H1 (cell line): ENCODE measurements at regions not wholly inside any gene's neighbourhood (a gene's known extent, or its start where the extent isn't known, plus 50 kb on each side); places are given as distances from the start of the nearest gene placed in this dataset.

Experiments
- CTCF ChIA-PET: fragments of 300-600 bp; sonication (Branson Sonifier 250); formaldehyde crosslinking; loops from one replicate; lab custom pipeline; 2021; ENCODE audit not compliant: partially characterized antibody; lab: Charles Lee
- POLR2A ChIA-PET: fragments of 300-600 bp; sonication (Branson Sonifier 250); formaldehyde crosslinking; loops from one replicate; lab custom pipeline; 2021; ENCODE audit warnings: inconsistent platforms; ENCODE audit not compliant: partially characterized antibody; lab: Charles Lee
- DNase-seq, 2 experiments: peaks; one replicate each; pipeline versions ENCODE4 v3.0.0 to v3.0.0-alpha.2; 2010 to 2022; ENCODE audit warnings: low spot score in 2 of 2, low read depth in 1 of 2, mixed read lengths in 1 of 2
- FAIRE-seq: peaks from 2 replicates; lab custom pipeline; 2011; peaks lifted over from hg19 to GRCh38; lab: Jason Lieb, UNC
- H2AFZ ChIP-seq: 2 replicates; pipeline ENCODE4 v1.8.1; 2012; ENCODE audit warnings: low read length, inconsistent platforms
- H2AK5ac ChIP-seq: 2 replicates; pipeline ENCODE4 v1.6.1; 2013; ENCODE audit warnings: low read depth, low read length
- H2BK120ac ChIP-seq: replicated peaks from 2 replicates; pipeline ENCODE3; 2013; ENCODE audit warnings: low read depth, low read length, inconsistent platforms
- H2BK12ac ChIP-seq: 2 replicates; pipeline ENCODE4 v1.6.1; 2013; ENCODE audit warnings: low read depth, low read length
- H2BK15ac ChIP-seq: 2 replicates; pipeline ENCODE4 v1.6.1; 2013; ENCODE audit warnings: low read length
- H2BK20ac ChIP-seq: 2 replicates; pipeline ENCODE4 v1.6.1; 2013; ENCODE audit warnings: low read length
- H2BK5ac ChIP-seq: 2 replicates; pipeline ENCODE4 v1.6.1; 2013; ENCODE audit warnings: low read depth, low read length
- H3K14ac ChIP-seq: 2 replicates; pipeline ENCODE4 v1.6.1; 2013; ENCODE audit warnings: inconsistent platforms; ENCODE audit not compliant: insufficient read length
- H3K18ac ChIP-seq: 2 replicates; pipeline ENCODE4 v1.6.1; 2013; ENCODE audit warnings: low read length; ENCODE audit errors: extremely low read depth
- H3K23ac ChIP-seq: 2 replicates; pipeline ENCODE4 v1.6.1; 2013; ENCODE audit warnings: inconsistent platforms; ENCODE audit not compliant: insufficient read length
- H3K23me2 ChIP-seq: 2 replicates; pipeline ENCODE4 v1.6.1; 2013; ENCODE audit warnings: low read depth, low read length
- H3K27ac ChIP-seq: 2 replicates; pipeline ENCODE4 v1.6.1; 2011; ENCODE audit warnings: low read depth, low read length, inconsistent platforms
- H3K27me3 ChIP-seq, 4 experiments: replicated peaks in 1 of 4; 1 replicate in 1 of 4; 2 replicates in 3 of 4; pipeline versions ENCODE4 v1.6.1 to v1.8.1; 2011 to 2013; ENCODE audit warnings: low read length in 3 of 4, mild to moderate bottlenecking in 3 of 4, inconsistent platforms in 2 of 4, mixed read lengths in 2 of 4, moderate library complexity in 1 of 4; ENCODE audit not compliant: control insufficient read depth in 3 of 4, insufficient read depth in 3 of 4; ENCODE audit errors: extremely low read depth in 1 of 4
- H3K36me3 ChIP-seq, 4 experiments: 2 replicates each; pipeline versions ENCODE4 v1.6.1 to v1.8.1; 2011 to 2013; ENCODE audit warnings: mild to moderate bottlenecking in 4 of 4, low read length in 3 of 4, moderate library complexity in 2 of 4, control low read depth in 1 of 4, inconsistent platforms in 1 of 4; ENCODE audit not compliant: insufficient read depth in 4 of 4, control insufficient read depth in 2 of 4
- H3K4ac ChIP-seq: replicated peaks from 2 replicates; pipeline ENCODE3; 2013; ENCODE audit warnings: low read length, low read depth, mixed read lengths, inconsistent platforms; ENCODE audit not compliant: insufficient read length
- H3K4me1 ChIP-seq, 4 experiments: replicated peaks in 1 of 4; 1 replicate in 1 of 4; 2 replicates in 3 of 4; pipeline versions ENCODE4 v1.6.1 to v1.8.1; 2011 to 2013; ENCODE audit warnings: low read length in 3 of 4, inconsistent platforms in 2 of 4, mixed read lengths in 1 of 4; ENCODE audit not compliant: insufficient read depth in 4 of 4, control insufficient read depth in 3 of 4
- H3K4me2 ChIP-seq, 2 experiments: 2 replicates each; pipeline versions ENCODE4 v1.6.1 to v1.8.1; 2011 to 2013; ENCODE audit warnings: low read depth in 2 of 2, low read length in 2 of 2, control low read depth in 1 of 2, inconsistent platforms in 1 of 2, mild to moderate bottlenecking in 1 of 2; ENCODE audit not compliant: insufficient read depth in 1 of 2
- H3K4me3 ChIP-seq, 4 experiments: fragments of 200-600, 300-600 bp in 1 of 4; sonication (generic), shearing (Covaris generic), sonication (Bioruptor Twin) in 1 of 4; 2 replicates each; pipeline versions ENCODE4 v1.5.1 to v1.8.1; 2011 to 2016; ENCODE audit warnings: low read length in 4 of 4, low read depth in 3 of 4, control low read depth in 2 of 4, inconsistent platforms in 2 of 4, mild to moderate bottlenecking in 2 of 4, mixed read lengths in 1 of 4, moderate library complexity in 1 of 4; ENCODE audit not compliant: insufficient read depth in 2 of 4; ENCODE audit errors: extremely low read depth in 1 of 4
- H3K56ac ChIP-seq: replicated peaks from 2 replicates; pipeline ENCODE3; 2013; ENCODE audit warnings: low read depth, mild to moderate bottlenecking, mixed read lengths, low read length, inconsistent platforms; ENCODE audit not compliant: insufficient read length
- H3K79me1 ChIP-seq: 2 replicates; pipeline ENCODE4 v1.6.1; 2013; ENCODE audit warnings: low read depth, low read length, control low read depth
- H3K79me2 ChIP-seq, 2 experiments: 2 replicates each; pipeline versions ENCODE4 v1.6.1 to v1.8.1; 2012 to 2013; ENCODE audit warnings: low read length in 2 of 2, mild to moderate bottlenecking in 2 of 2, inconsistent platforms in 1 of 2; ENCODE audit not compliant: insufficient read depth in 2 of 2, control insufficient read depth in 1 of 2
- H3K9ac ChIP-seq, 4 experiments: replicated peaks in 1 of 4; 1 replicate in 1 of 4; 2 replicates in 3 of 4; pipeline versions ENCODE4 v1.6.1 to v1.8.1; 2011 to 2013; ENCODE audit warnings: low read depth in 3 of 4, low read length in 3 of 4, control low read depth in 2 of 4, mild to moderate bottlenecking in 2 of 4, moderate library complexity in 2 of 4, inconsistent platforms in 1 of 4; ENCODE audit errors: extremely low read depth in 1 of 4
- H3K9me3 ChIP-seq, 2 experiments: 2 replicates each; pipeline versions ENCODE4 v1.6.1 to v1.8.1; 2012 to 2013; ENCODE audit warnings: mild to moderate bottlenecking in 2 of 2, moderate library complexity in 2 of 2, control low read depth in 1 of 2, inconsistent platforms in 1 of 2, low read depth in 1 of 2, low read length in 1 of 2, mixed read lengths in 1 of 2; ENCODE audit not compliant: insufficient read depth in 2 of 2
- H4K20me1 ChIP-seq, 2 experiments: replicated peaks in 1 of 2; 2 replicates each; pipeline versions ENCODE3 to v1.8.1; 2011 to 2013; ENCODE audit warnings: inconsistent platforms in 2 of 2, low read length in 2 of 2, mild to moderate bottlenecking in 1 of 2; ENCODE audit not compliant: insufficient read depth in 2 of 2, control insufficient read depth in 1 of 2
- H4K5ac ChIP-seq: 2 replicates; pipeline ENCODE4 v1.6.1; 2013; ENCODE audit warnings: low read length, low read depth, mixed read lengths, inconsistent platforms; ENCODE audit not compliant: insufficient read length
- H4K8ac ChIP-seq: 2 replicates; pipeline ENCODE4 v1.8.0; 2013; ENCODE audit warnings: mild to moderate bottlenecking, moderate library complexity, low read length, inconsistent platforms; ENCODE audit not compliant: insufficient read depth; ENCODE audit errors: extremely low read depth
- H4K91ac ChIP-seq: replicated peaks from 2 replicates; pipeline ENCODE3; 2013; ENCODE audit warnings: low read length, mixed read lengths, inconsistent platforms; ENCODE audit not compliant: insufficient read length
- BRCA1 ChIP-seq: IDR thresholded peaks from 2 replicates; pipeline ENCODE4 v1.6.1; 2012; ENCODE audit warnings: low read depth, low read length, improper control_type of control experiment
- CBX8 ChIP-seq: fragments of 300-800, 300-1000 bp; sonication (generic); IDR thresholded peaks from 2 replicates; pipeline ENCODE4 v1.7.1; 2016; ENCODE audit warnings: low read depth, low read length, borderline replicate concordance
- FOSL1 ChIP-seq: IDR thresholded peaks from 2 replicates; pipeline ENCODE4 v1.6.1; 2011; ENCODE audit warnings: mild to moderate bottlenecking, low read depth, low read length, moderate library complexity; ENCODE audit not compliant: insufficient read depth
- SAP30 ChIP-seq: fragments of 300-600 bp; sonication (generic); IDR thresholded peaks from 2 replicates; pipeline ENCODE4 v1.7.1; 2012; ENCODE audit warnings: low read length, moderate library complexity, mild to moderate bottlenecking, inconsistent platforms; ENCODE audit not compliant: insufficient read depth, insufficient replicate concordance
- SIX5 ChIP-seq: IDR thresholded peaks from 2 replicates; pipeline ENCODE4 v1.6.1; 2011; ENCODE audit warnings: mild to moderate bottlenecking, low read depth, low read length
- WGBS, 2 experiments: shearing (Covaris generic) in 1 of 2; methylation state at CpG; one replicate each; pipeline versions ENCODE4 v1.1.6 to v1.1.7; 2013 to 2015; ENCODE audit warnings: low lambda C conversion rate in 2 of 2, mixed read lengths in 2 of 2, inconsistent platforms in 1 of 2, low coverage in 1 of 2, missing lambda C conversion rate in 1 of 2; ENCODE audit not compliant: insufficient replicate concordance in 2 of 2, insufficient coverage in 1 of 2, insufficient read length in 1 of 2; ENCODE audit errors: extremely low coverage in 1 of 2, missing lambda C conversion rate in 1 of 2; 5-methylcytosine and 5-hydroxymethylcytosine counted together
- TF ChIP-seq, protein P1 (sequence below), 3 experiments: IDR thresholded peaks; 1 replicate in 2 of 3; 2 replicates in 1 of 3; pipeline versions ENCODE4 v1.5.1 to v1.6.1; 2011; ENCODE audit warnings: low read length in 3 of 3, mild to moderate bottlenecking in 3 of 3, inconsistent platforms in 2 of 3, low read depth in 1 of 3, moderate library complexity in 1 of 3; ENCODE audit not compliant: insufficient read depth in 1 of 3; ENCODE audit errors: control extremely low read depth in 1 of 3

DNA sequence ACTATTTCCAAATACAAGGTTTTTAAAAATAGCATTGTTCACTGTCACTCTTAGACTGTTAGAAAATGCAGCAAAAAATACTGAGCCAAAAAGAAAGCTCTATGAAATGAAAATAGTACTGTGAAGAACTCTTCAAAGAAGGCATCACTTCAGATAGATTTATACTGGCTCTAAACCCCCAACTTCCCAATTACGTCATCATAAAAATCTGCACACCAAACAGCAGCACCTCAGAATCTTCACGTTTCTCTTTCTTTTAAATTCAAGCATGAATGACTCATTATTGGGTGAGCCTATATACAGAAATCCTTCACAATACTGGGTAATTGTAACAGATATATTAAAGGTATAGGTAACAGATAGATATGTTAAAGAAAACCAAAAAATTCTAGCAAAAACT, 208.4 kb upstream of the HTR1E start:
- Histone ChIP-seq H3K9me3 (peaks cover 3 to 13% of the 10 kb centered on the region in 2 experiments; a peak in 2 of 4 replicates), H3K4ac (no peak overlapping the region), H4K5ac (no peak overlapping the region), H3K4me3 (no peak overlapping the region), H2BK15ac (no peak overlapping the region), H3K56ac (no peak overlapping the region), H4K20me1 (no peaks in the 10 kb centered on the region), H2AFZ (no peak overlapping the region), H2AK5ac (no peak overlapping the region), H3K14ac (no peak overlapping the region), H4K91ac (no peak overlapping the region), H3K23ac (no peak overlapping the region), H3K79me1 (no peaks in the 10 kb centered on the region), H3K4me2 (no peak overlapping the region), H3K27ac (no peak overlapping the region), H3K9ac (no peak overlapping the region), H2BK5ac (no peak overlapping the region), H3K4me1 (no peaks in the 10 kb centered on the region), H3K27me3 (no peaks in the 10 kb centered on the region), H4K8ac (no peak overlapping the region), H3K36me3 (no peaks in the 10 kb centered on the region), H3K23me2 (no peaks in the 10 kb centered on the region), H3K18ac (no peak overlapping the region), H2BK120ac (no peak overlapping the region), H2BK20ac (no peak overlapping the region), H2BK12ac (no peak overlapping the region), H3K79me2 (no peaks in the 10 kb centered on the region)
- 58% methylated on average over 2 of the region's 2 CpGs; no CpG with 5 or more reads in 1 of the 2 experiments for WGBS, 2 experiments
- FAIRE-seq, result no peak
- DNase-seq, result no peak
- CTCF ChIA-PET, result interaction anchor here (0.6 kb wide), 1 partner anchor 28 kb away, joined by 3 read pairs; no protein-coding TSS in a partner anchor
- no peak for TF ChIP-seq CBX8
- TF ChIP-seq SAP30, result no peak
- TF ChIP-seq FOSL1, result no peak
- TF ChIP-seq SIX5, result no peak
- TF ChIP-seq, protein P1, sequence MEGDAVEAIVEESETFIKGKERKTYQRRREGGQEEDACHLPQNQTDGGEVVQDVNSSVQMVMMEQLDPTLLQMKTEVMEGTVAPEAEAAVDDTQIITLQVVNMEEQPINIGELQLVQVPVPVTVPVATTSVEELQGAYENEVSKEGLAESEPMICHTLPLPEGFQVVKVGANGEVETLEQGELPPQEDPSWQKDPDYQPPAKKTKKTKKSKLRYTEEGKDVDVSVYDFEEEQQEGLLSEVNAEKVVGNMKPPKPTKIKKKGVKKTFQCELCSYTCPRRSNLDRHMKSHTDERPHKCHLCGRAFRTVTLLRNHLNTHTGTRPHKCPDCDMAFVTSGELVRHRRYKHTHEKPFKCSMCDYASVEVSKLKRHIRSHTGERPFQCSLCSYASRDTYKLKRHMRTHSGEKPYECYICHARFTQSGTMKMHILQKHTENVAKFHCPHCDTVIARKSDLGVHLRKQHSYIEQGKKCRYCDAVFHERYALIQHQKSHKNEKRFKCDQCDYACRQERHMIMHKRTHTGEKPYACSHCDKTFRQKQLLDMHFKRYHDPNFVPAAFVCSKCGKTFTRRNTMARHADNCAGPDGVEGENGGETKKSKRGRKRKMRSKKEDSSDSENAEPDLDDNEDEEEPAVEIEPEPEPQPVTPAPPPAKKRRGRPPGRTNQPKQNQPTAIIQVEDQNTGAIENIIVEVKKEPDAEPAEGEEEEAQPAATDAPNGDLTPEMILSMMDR (IDR thresholded peaks at IDR 0.05; ENCODE audit: control extremely low read depth in 1 of 3, insufficient read depth in 1 of 3, low read depth in 1 of 3, low read length in 3 of 3), result no peak
- no peak for TF ChIP-seq BRCA1
- POLR2A ChIA-PET, result no interaction called here
